ENCODE measurements at regions not wholly inside any gene's neighbourhood (a gene's known extent, or its start where the extent isn't known, plus 50 kb on each side); places are given as distances from the start of the nearest gene placed in this dataset.

DNA sequence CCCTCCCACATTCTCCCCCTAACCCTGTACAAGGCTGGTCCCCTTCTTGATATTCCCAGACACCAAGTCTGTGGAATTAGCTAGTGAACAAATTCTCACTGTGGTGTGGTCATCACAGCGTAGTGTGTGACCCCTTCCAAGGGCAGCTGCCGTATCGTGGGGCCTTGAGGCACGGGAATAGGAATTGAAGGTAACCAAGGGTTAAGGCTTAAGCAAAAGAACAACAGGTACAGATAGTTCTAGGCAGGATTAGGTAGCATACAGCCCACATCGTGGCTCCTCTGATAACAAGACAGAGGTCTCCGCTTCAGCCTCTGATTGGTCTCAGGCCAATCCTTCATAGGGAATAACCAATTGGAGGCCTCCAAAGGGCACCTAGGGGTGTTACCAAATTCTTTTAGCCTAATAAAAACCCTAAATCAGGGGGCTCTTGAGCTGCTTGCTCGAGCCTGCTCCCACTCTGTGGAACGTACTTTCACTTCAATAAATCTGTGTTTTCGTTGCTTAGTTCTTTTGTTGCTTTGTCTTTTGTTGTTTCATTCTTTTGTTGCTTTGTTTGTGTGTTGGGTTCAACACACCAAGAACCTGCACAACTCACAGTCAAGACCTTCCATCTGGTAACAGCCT lies 64.7 kb downstream of the GPR6 start:
- TF ChIP-seq POLR2A (IDR thresholded peaks at IDR 0.05): no peak
- TF ChIP-seq, protein P1, sequence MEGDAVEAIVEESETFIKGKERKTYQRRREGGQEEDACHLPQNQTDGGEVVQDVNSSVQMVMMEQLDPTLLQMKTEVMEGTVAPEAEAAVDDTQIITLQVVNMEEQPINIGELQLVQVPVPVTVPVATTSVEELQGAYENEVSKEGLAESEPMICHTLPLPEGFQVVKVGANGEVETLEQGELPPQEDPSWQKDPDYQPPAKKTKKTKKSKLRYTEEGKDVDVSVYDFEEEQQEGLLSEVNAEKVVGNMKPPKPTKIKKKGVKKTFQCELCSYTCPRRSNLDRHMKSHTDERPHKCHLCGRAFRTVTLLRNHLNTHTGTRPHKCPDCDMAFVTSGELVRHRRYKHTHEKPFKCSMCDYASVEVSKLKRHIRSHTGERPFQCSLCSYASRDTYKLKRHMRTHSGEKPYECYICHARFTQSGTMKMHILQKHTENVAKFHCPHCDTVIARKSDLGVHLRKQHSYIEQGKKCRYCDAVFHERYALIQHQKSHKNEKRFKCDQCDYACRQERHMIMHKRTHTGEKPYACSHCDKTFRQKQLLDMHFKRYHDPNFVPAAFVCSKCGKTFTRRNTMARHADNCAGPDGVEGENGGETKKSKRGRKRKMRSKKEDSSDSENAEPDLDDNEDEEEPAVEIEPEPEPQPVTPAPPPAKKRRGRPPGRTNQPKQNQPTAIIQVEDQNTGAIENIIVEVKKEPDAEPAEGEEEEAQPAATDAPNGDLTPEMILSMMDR (IDR thresholded peaks at IDR 0.05): no peak

Measured in uterus (tissue), 2 donors.